H1 (cell line): ENCODE measurements at regions not wholly inside any gene's neighbourhood (a gene's known extent, or its start where the extent isn't known, plus 50 kb on each side); places are given as distances from the start of the nearest gene placed in this dataset.

ENCODE experiments used
- EZH2 ChIP-seq: fragments of 200-600 bp; sonication (generic); IDR thresholded peaks from 2 replicates; pipeline ENCODE4 v1.7.1; 2012; ENCODE audit warnings: low read depth, mild to moderate bottlenecking, moderate library complexity, low read length, inconsistent platforms; ENCODE audit not compliant: severe bottlenecking
- TF ChIP-seq, protein P1 (sequence below), 3 experiments: IDR thresholded peaks; 1 replicate in 2 of 3; 2 replicates in 1 of 3; pipeline versions ENCODE4 v1.5.1 to v1.6.1; 2011; ENCODE audit warnings: low read length in 3 of 3, mild to moderate bottlenecking in 3 of 3, inconsistent platforms in 2 of 3, low read depth in 1 of 3, moderate library complexity in 1 of 3; ENCODE audit not compliant: insufficient read depth in 1 of 3; ENCODE audit errors: control extremely low read depth in 1 of 3

DNA sequence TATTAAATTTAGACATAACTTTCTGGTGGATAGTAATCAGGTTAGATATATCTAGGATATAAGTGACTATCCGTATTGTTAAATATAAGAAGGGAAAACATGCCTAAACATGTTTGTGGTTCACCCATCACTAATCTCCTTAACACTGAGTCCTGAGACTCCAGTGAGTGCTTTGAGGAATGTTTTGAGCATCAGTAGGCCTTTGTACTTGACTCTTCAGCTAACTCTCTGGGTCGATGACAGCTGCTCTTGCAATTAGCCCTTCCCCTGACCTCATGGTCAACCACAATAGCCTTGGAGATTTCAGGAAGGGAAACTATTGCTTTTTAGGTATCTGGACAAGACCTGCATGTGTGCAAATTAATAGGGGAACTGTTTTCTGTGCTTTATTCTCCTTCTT lies 716.8 kb downstream of the EPHA4 start:
- TF ChIP-seq, protein P1, sequence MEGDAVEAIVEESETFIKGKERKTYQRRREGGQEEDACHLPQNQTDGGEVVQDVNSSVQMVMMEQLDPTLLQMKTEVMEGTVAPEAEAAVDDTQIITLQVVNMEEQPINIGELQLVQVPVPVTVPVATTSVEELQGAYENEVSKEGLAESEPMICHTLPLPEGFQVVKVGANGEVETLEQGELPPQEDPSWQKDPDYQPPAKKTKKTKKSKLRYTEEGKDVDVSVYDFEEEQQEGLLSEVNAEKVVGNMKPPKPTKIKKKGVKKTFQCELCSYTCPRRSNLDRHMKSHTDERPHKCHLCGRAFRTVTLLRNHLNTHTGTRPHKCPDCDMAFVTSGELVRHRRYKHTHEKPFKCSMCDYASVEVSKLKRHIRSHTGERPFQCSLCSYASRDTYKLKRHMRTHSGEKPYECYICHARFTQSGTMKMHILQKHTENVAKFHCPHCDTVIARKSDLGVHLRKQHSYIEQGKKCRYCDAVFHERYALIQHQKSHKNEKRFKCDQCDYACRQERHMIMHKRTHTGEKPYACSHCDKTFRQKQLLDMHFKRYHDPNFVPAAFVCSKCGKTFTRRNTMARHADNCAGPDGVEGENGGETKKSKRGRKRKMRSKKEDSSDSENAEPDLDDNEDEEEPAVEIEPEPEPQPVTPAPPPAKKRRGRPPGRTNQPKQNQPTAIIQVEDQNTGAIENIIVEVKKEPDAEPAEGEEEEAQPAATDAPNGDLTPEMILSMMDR (IDR thresholded peaks at IDR 0.05; ENCODE audit: control extremely low read depth in 1 of 3, insufficient read depth in 1 of 3, low read depth in 1 of 3, low read length in 3 of 3): no peak
- no peak for TF ChIP-seq EZH2
